ENCODE measurements at regions not wholly inside any gene's neighbourhood (a gene's known extent, or its start where the extent isn't known, plus 50 kb on each side); places are given as distances from the start of the nearest gene placed in this dataset.

GRCh38 chr5:165258197-165258771, 1752.9 kb downstream of the MAT2B start:
- DNase-seq, result no peak

GRCh38 chr5:165260426-165260825, 1755.0 kb downstream of the MAT2B start:
- DNase-seq, result no peak

- DNase-seq, result no peak
These were observed 1758.1 kb downstream of the MAT2B start for GRCh38 chr5:165263536-165263935.

GRCh38 chr5:165266939-165267338, 1761.5 kb downstream of the MAT2B start:
- no peak for DNase-seq

GRCh38 chr5:165272436-165272835, 1767.0 kb downstream of the MAT2B start:
- DNase-seq, result no peak

GRCh38 chr5:165277661-165278060, 1772.2 kb downstream of the MAT2B start:
- no peak for DNase-seq

- DNase-seq, result no peak
These were observed 1777.1 kb downstream of the MAT2B start for GRCh38 chr5:165282491-165282890.

- DNase-seq, result no peak
These were observed 1781.3 kb downstream of the MAT2B start for GRCh38 chr5:165286692-165287091.

GRCh38 chr5:165290535-165290934, 1785.1 kb downstream of the MAT2B start:
- no peak for DNase-seq

- DNase-seq, result no peak
These were observed 1791.1 kb downstream of the MAT2B start for GRCh38 chr5:165296401-165297130.

- DNase-seq, result no peak
These were observed 1798.9 kb downstream of the MAT2B start for GRCh38 chr5:165304193-165304827.

GRCh38 chr5:165305596-165305995, 1800.2 kb downstream of the MAT2B start:
- DNase-seq, result no peak

GRCh38 chr5:165309446-165309845, 1804.0 kb downstream of the MAT2B start:
- no peak for DNase-seq

- no peak for DNase-seq
These were observed 1804.6 kb downstream of the MAT2B start for GRCh38 chr5:165310031-165310430.

- no peak for DNase-seq
These were observed 1816.5 kb downstream of the MAT2B start for GRCh38 chr5:165321912-165322311.

GRCh38 chr5:165325221-165325620, 1819.8 kb downstream of the MAT2B start:
- DNase-seq, result no peak

GRCh38 chr5:165327631-165328030, 1822.2 kb downstream of the MAT2B start:
- DNase-seq, result no peak

GRCh38 chr5:165328846-165329245, 1823.4 kb downstream of the MAT2B start:
- no peak for DNase-seq

GRCh38 chr5:165333623-165334022, 1828.2 kb downstream of the MAT2B start:
- no peak for DNase-seq

- no peak for DNase-seq
These were observed 1828.8 kb downstream of the MAT2B start for GRCh38 chr5:165334201-165334600.

- no peak for DNase-seq
These were observed 1844.3 kb downstream of the MAT2B start for GRCh38 chr5:165349735-165350134.

GRCh38 chr5:165351342-165351741, 1845.9 kb downstream of the MAT2B start:
- no peak for DNase-seq

- DNase-seq, result no peak
These were observed 1854.9 kb downstream of the MAT2B start for GRCh38 chr5:165360366-165360765.

GRCh38 chr5:165360784-165361542, 1855.5 kb downstream of the MAT2B start:
- no peak for DNase-seq
